ENCODE measurements at regions not wholly inside any gene's neighbourhood (a gene's known extent, or its start where the extent isn't known, plus 50 kb on each side); places are given as distances from the start of the nearest gene placed in this dataset.

- no peak for DNase-seq
Observed at GRCh38 chr21:24856326-24856725, 751.0 kb downstream of the MRPL39 start.

- DNase-seq, result no peak
Observed at GRCh38 chr21:24852610-24853195, 754.6 kb downstream of the MRPL39 start.

- no peak for DNase-seq
Observed at GRCh38 chr21:24850121-24850520, 757.2 kb downstream of the MRPL39 start.

DNA sequence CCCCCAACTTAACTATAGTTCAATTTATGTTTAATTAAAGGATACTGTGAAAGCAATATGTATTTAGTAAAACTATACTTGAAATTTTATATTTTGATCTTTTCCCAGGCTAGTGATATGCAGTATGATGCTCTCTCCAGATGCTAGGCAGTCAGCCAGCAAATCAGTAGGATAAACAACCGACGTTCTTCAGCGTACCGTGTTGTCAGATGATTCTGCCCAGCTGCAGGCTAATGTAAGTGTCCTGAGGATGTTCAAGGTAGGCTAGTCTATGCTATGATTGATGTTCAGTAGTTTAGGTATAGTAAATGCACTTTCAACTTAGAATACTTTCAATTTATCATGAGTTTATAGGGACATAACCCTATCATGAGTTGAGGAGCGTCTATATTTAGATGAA is 762.6 kb downstream of the MRPL39 start:
- no peak for DNase-seq

DNA sequence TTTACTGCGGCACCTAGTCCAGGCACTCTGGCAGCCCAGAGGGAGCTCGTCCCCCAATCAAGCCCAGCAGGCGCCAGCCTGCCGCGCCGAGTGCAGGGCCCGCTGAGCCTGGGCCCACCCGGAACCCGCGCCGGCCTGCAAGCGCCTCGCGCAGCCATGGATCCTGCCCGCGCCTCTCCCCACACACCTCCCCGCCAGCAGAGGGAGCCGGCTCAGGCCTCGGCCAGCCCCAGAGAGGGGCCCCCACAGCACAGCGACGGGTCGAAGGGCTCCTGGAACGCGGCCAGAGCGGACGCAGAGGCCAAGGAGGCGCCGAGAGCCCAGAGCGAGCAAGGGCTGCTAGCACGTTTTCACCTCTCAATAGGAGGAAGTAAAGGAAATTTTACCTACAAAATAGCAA is 767.0 kb downstream of the MRPL39 start:
- DNase-seq, result no peak

GRCh38 chr21:24832961-24833360 is 774.3 kb downstream of the MRPL39 start:
- DNase-seq, result no peak

GRCh38 chr21:24829397-24829796 is 777.9 kb downstream of the MRPL39 start:
- DNase-seq, result no peak

- DNase-seq, result no peak
Observed at GRCh38 chr21:24826822-24827221, 780.5 kb downstream of the MRPL39 start.

DNA sequence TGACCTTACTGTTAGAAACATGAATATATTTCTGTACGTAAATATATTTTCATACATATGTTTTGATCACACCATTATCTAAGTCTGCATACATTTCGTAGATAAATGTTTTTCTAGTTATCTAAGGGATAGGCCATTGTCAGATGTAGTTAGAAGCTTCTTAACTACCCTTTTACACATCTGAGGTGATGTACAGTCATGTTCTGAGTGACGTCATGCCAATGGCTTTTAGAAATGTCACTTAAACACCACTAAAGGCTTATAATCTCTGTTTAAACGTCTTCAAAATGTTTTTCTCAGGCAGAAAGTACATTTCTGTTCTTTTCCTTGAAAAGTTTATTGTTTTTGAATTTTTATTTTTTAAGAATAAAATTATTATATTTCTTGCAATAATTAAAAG is 781.9 kb downstream of the MRPL39 start:
- DNase-seq, result no peak

DNA sequence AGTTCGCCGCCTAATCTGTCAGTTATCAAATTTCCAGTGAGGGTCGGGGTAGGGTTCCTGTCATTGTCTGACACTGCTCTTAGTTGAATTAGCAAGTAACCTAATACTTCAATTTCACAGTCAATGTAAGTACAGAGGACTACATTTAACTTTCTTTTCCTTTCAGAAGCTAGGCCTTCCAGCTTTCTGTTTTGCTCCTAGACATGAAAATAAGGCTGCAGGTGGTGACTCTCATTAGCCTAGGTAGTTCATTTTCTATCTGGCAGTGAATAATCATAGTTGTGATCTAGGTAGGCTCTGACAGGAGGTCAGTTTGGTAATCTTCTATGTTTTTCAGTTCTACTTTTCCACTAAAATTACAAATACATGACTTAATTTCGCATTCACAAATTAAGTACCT is 783.1 kb downstream of the MRPL39 start:
- DNase-seq, result no peak

DNA sequence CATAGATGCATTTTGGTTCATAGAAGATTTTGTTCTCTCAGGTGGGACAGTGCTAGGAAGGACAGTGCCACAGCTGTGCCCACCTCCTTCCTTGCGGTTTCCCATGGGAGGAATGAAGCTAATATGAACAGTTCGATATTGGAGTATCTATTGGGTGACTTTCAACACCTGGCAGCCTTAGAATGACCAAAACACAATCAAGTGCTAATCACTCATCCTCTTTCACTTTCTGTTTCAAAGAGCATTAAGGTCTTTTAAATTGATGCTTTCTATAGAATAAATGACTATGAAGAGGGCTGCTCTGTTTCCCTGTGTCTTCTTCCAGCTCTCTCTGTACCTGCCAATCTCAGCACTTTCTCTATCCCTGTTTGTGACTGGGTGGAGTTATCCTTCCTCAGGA is 784.0 kb downstream of the MRPL39 start:
- DNase-seq, result no peak

- DNase-seq, result no peak
Observed at GRCh38 chr21:24785033-24785432, 822.2 kb downstream of the MRPL39 start.

DNA sequence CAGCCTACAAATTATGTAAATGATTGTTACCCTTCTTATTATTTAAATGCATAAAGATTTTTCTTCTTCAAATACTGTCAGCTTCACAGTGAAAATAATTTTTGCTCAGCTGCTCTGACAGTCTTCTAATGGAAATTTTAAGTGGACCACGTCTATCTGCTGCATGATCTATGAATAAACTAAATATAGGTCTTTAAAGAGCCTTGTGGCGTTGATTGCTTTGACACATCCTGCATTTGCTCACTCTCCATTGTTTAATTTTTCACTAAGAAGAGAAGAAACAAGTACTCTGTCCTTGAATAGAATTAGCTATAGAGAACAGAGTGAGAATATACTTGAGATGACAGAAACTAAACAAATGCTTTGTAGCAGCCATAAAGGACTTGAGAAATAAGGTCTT is 826.1 kb downstream of the MRPL39 start:
- no peak for DNase-seq

DNA sequence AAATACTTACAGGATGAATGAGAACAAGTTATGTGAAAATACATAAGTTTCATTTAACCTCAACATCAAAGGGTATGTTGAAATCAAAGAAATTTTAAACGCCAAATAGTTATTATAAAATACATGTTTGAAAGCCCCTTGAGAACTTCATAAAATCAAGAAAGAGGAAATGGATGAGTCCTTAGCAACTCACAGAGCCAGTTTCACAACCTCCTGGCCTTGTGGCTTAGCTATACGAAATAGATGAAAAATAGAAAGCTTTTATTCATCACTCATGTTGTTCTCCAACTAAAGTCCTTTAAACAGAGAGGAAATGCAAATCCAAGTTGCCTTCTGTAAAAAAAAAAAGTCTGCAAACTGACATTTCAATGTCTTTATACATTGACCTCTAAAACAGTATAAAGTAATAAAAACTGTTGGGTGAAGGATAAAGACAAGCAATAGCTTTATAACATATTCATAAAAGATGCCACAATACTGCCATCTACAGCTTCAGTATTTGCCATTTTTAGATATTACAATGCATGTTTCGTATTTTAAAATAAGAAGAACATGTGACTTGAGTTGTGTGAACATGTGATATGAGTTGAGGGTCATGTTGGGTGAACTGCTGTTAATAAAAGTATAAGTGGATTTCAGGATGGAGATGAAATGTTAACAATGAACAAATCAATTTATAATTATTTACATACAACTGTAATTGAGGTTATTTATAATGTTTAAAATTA is 847.8 kb downstream of the MRPL39 start:
- no peak for DNase-seq

DNA sequence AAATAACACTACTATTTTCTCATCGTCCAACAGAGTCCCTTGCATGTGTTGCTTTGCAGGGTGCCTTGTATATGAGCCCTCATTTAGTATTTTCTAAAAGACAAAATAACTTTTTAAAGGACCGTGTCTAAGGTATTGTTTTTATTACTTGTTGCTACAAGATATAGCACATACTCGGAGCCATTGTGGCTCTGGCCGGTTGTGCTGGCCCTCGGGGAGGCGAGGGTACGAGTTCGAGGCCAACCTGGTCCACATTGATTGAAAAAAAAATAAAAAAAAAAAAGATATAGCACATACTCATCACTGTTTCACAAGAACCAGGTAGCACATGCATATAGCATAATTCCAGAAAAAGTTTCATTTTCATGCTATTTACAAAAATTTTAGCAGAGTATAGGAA is 869.2 kb downstream of the MRPL39 start:
- DNase-seq, result no peak

- no peak for DNase-seq
Observed at GRCh38 chr21:24737296-24737850, 869.9 kb downstream of the MRPL39 start.

GRCh38 chr21:24730661-24731060 is 876.6 kb downstream of the MRPL39 start:
- DNase-seq, result no peak

DNA sequence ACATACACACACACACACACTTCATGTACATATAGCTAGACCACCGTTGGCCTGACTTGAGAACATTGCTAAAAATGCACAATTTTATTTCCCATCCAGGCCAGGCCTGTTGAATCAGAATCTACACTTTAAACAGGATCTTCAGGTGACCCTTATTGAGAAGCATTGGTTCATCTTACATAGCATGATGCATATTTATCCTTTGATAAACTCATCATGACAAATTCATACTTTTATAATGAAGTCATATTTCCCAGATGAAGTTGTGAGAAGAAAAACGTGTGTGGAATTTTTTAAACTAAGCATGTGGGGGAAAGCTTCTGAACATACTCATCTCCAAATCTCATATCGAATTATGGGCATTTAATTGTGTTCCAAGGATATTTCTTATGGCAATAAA is 877.7 kb downstream of the MRPL39 start:
- no peak for DNase-seq

- no peak for DNase-seq
Observed at GRCh38 chr21:24727803-24728440, 879.4 kb downstream of the MRPL39 start.

- no peak for DNase-seq
Observed at GRCh38 chr21:24716281-24716918, 890.9 kb downstream of the MRPL39 start.

- no peak for DNase-seq
Observed at GRCh38 chr21:24714646-24715200, 892.6 kb downstream of the MRPL39 start.

DNA sequence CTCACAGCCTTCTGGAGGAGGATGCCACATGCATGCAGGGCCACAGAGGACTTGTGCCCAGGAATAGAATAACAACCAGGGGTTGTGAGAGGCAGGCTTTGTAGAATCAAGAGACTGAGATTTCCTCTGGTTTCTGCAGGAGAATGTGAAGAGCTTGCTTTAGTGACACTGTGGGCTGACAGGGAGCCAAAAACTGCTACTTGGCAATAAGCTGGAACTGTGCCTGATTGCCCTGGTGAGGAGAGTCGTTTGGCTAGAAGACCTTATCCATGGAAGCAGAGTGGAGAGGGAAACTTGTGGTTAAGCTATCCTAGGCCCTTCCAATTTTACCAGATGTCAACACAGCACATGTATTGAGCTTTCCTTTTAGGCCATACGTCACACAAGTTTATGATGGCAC is 902.1 kb downstream of the MRPL39 start:
- DNase-seq, result no peak

GRCh38 chr21:24693779-24694178 is 913.5 kb downstream of the MRPL39 start:
- no peak for DNase-seq

All from activated naive CD4-positive, alpha-beta T cell (primary cell).